ENCODE measurements at regions not wholly inside any gene's neighbourhood (a gene's known extent, or its start where the extent isn't known, plus 50 kb on each side); places are given as distances from the start of the nearest gene placed in this dataset.

DNA sequence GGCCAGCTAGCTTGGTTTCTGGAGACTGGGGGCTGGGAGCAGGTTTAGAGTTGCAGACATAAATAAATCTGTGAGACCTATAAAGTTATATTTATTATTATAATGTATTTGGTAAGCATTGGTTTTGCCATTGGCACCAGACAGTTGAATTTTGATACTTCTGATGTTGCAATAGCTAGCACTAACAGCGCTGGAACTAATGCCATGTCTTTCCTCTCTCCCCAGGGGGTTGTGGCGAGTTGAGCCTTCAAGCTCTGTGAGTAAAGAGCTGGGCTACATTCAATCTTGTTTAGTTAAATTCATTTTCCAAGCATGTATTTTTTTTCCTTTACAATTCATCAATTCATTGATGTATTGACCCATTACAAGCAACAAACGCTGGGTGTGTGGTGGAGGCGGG, 358.7 kb upstream of the NR3C2 start:
- no peak for TF ChIP-seq EP300 (IDR thresholded peaks at IDR 0.05; ENCODE audit: borderline replicate concordance in 1 of 2, control insufficient read depth in 1 of 2, low read depth in 2 of 2, low read length in 2 of 2)
- TF ChIP-seq, protein P1, sequence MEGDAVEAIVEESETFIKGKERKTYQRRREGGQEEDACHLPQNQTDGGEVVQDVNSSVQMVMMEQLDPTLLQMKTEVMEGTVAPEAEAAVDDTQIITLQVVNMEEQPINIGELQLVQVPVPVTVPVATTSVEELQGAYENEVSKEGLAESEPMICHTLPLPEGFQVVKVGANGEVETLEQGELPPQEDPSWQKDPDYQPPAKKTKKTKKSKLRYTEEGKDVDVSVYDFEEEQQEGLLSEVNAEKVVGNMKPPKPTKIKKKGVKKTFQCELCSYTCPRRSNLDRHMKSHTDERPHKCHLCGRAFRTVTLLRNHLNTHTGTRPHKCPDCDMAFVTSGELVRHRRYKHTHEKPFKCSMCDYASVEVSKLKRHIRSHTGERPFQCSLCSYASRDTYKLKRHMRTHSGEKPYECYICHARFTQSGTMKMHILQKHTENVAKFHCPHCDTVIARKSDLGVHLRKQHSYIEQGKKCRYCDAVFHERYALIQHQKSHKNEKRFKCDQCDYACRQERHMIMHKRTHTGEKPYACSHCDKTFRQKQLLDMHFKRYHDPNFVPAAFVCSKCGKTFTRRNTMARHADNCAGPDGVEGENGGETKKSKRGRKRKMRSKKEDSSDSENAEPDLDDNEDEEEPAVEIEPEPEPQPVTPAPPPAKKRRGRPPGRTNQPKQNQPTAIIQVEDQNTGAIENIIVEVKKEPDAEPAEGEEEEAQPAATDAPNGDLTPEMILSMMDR (IDR thresholded peaks at IDR 0.05 in 2 of 3, conservative IDR thresholded peaks at IDR 0.05 in 1 of 3; ENCODE audit: control insufficient read depth in 2 of 3, extremely low read depth in 1 of 3, insufficient read depth in 1 of 3, low read depth in 3 of 3, low read length in 3 of 3): no peak
- TF ChIP-seq, protein P2, sequence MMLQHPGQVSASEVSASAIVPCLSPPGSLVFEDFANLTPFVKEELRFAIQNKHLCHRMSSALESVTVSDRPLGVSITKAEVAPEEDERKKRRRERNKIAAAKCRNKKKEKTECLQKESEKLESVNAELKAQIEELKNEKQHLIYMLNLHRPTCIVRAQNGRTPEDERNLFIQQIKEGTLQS (IDR thresholded peaks at IDR 0.05; ENCODE audit: borderline replicate concordance, extremely low read depth, low read depth, low read length): no peak
- no peak for TF ChIP-seq PAX8 (IDR thresholded peaks at IDR 0.05)
- no peak for TF ChIP-seq ZNF274 (IDR thresholded peaks at IDR 0.05; ENCODE audit: insufficient read depth, insufficient read length)
- TF ChIP-seq, protein P3, sequence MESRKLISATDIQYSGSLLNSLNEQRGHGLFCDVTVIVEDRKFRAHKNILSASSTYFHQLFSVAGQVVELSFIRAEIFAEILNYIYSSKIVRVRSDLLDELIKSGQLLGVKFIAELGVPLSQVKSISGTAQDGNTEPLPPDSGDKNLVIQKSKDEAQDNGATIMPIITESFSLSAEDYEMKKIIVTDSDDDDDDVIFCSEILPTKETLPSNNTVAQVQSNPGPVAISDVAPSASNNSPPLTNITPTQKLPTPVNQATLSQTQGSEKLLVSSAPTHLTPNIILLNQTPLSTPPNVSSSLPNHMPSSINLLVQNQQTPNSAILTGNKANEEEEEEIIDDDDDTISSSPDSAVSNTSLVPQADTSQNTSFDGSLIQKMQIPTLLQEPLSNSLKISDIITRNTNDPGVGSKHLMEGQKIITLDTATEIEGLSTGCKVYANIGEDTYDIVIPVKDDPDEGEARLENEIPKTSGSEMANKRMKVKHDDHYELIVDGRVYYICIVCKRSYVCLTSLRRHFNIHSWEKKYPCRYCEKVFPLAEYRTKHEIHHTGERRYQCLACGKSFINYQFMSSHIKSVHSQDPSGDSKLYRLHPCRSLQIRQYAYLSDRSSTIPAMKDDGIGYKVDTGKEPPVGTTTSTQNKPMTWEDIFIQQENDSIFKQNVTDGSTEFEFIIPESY (IDR thresholded peaks at IDR 0.05): no peak

All from GM12878 (cell line).